GM18498 (cell line): ENCODE measurements at regions not wholly inside any gene's neighbourhood (a gene's known extent, or its start where the extent isn't known, plus 50 kb on each side); places are given as distances from the start of the nearest gene placed in this dataset.
A peak's percentile ranks its signal among the peaks of the same experiment; 100 is the strongest.

Experiments
- ATAC-seq: cut with Tn5 transposase; IDR thresholded peaks from one replicate; pipeline ENCODE4 v1.9.1; 2021; ENCODE audit warnings: mild to moderate bottlenecking, moderate library complexity; ENCODE audit not compliant: unreplicated experiment

GRCh38 chr5:57338068-57338867, 144.3 kb downstream of the ACTBL2 start:
- peak; percentile 74 for ATAC-seq

GRCh38 chr5:57335092-57335660, 147.4 kb downstream of the ACTBL2 start:
- no peak for ATAC-seq

- no peak for ATAC-seq
These were observed 148.1 kb downstream of the ACTBL2 start for GRCh38 chr5:57334475-57334874.

- ATAC-seq = no peak
These were observed 150.2 kb downstream of the ACTBL2 start for GRCh38 chr5:57332361-57332760.

- no peak for ATAC-seq
These were observed 153.9 kb downstream of the GPBP1 start for GRCh38 chr5:57327561-57328367.

GRCh38 chr5:57325678-57326397, 152.0 kb downstream of the GPBP1 start:
- ATAC-seq = no peak

- no peak for ATAC-seq
These were observed 151.0 kb downstream of the GPBP1 start for GRCh38 chr5:57324861-57325260.

GRCh38 chr5:57324181-57324580, 150.3 kb downstream of the GPBP1 start:
- no peak for ATAC-seq

- ATAC-seq = no peak
These were observed 146.7 kb downstream of the GPBP1 start for GRCh38 chr5:57320582-57320981.

GRCh38 chr5:57319628-57320027, 145.8 kb downstream of the GPBP1 start:
- no peak for ATAC-seq

GRCh38 chr5:57318251-57318650, 144.4 kb downstream of the GPBP1 start:
- ATAC-seq = no peak

- ATAC-seq = no peak
These were observed 143.5 kb downstream of the GPBP1 start for GRCh38 chr5:57317341-57317740.

GRCh38 chr5:57316798-57317327, 143.0 kb downstream of the GPBP1 start:
- no peak for ATAC-seq

- no peak for ATAC-seq
These were observed 142.1 kb downstream of the GPBP1 start for GRCh38 chr5:57315941-57316340.
